Adipocyte (in vitro differentiated cells): ENCODE measurements at regions not wholly inside any gene's neighbourhood (a gene's known extent, or its start where the extent isn't known, plus 50 kb on each side); places are given as distances from the start of the nearest gene placed in this dataset.
"Not testable (repeated sequence)": the region's sequence is repeated elsewhere in the genome, so short reads cannot be mapped to it uniquely, and the experiment has no call there.

Source experiments
- DNase-seq: peaks from one replicate; pipeline ENCODE4 v3.0.0-alpha.2; 2015; ENCODE audit warnings: low read depth
- H3K27me3 ChIP-seq: replicated peaks from 2 replicates; pipeline ENCODE4 v1.7.0; 2013; ENCODE audit warnings: mild to moderate bottlenecking, low read length, moderate library complexity; ENCODE audit not compliant: control insufficient read depth, insufficient read depth
- H3K36me3 ChIP-seq: 2 replicates; pipeline ENCODE4 v1.7.0; 2013; ENCODE audit warnings: low read length, mild to moderate bottlenecking, moderate library complexity; ENCODE audit not compliant: control insufficient read depth, insufficient read depth, severe bottlenecking
- H3K4me1 ChIP-seq: 2 replicates; pipeline ENCODE4 v1.7.0; 2013; ENCODE audit warnings: mild to moderate bottlenecking, low read length, moderate library complexity; ENCODE audit not compliant: control insufficient read depth, insufficient read depth
- H3K4me3 ChIP-seq: 2 replicates; pipeline ENCODE4 v1.7.0; 2013; ENCODE audit warnings: mild to moderate bottlenecking, low read length, moderate library complexity
- H3K9ac ChIP-seq: 2 replicates; pipeline ENCODE4 v1.7.0; 2013; ENCODE audit warnings: mild to moderate bottlenecking, low read length, moderate library complexity
- H3K9me3 ChIP-seq: 2 replicates; pipeline ENCODE4 v1.7.0; 2013; ENCODE audit warnings: mild to moderate bottlenecking, low read length, moderate library complexity; ENCODE audit not compliant: control insufficient read depth

DNA sequence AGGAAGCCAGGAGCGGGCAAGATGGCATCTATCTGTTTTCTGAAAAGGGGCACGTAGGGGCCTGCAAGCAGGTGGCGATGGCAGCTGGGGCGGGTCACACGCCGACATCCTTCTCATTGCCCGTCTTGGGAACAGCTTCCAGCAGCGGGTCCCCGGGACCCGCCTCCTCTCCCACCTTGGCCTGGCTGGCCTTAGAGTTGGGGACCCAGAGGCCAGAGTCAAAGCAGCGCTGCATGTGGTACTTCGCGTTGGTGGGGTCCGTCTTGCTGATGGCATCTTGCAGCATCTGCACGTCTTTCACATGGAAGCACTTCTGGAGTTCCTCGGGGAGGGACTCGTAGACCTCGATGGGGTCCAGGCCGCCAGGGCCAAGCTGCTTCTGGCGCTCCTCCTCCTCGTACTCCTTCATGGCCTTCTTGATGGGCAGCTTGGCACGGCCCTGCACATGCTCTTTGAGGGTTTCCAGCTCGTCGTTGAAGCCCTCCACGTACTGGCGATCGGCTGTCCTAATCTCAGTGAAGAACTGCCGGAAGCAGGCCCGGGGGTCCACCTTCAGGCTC is 127.6 kb upstream of the CLINT1 start:
- Histone ChIP-seq H3K4me1 (no peaks in the 10 kb centered on the region), H3K27me3 (no peaks in the 10 kb centered on the region), H3K4me3 (no peak overlapping the region), H3K9me3 (no peaks in the 10 kb centered on the region), H3K9ac (no peak overlapping the region), H3K36me3 (no peaks in the 10 kb centered on the region)
- DNase-seq = no peak

GRCh38 chr5:157984611-157985010 is 125.7 kb upstream of the CLINT1 start:
- Histone ChIP-seq H3K27me3 (no peaks in the 10 kb centered on the region), H3K9me3 (no peaks in the 10 kb centered on the region), H3K36me3 (no peaks in the 10 kb centered on the region), H3K4me1 (no peaks in the 10 kb centered on the region), H3K9ac (no peak overlapping the region), H3K4me3 (no peak overlapping the region)
- DNase-seq = no peak

- Histone ChIP-seq H3K4me3 (no peak overlapping the region), H3K36me3 (no peaks in the 10 kb centered on the region), H3K9me3 (no peaks in the 10 kb centered on the region), H3K27me3 (no peaks in the 10 kb centered on the region), H3K9ac (no peak overlapping the region), H3K4me1 (no peaks in the 10 kb centered on the region)
- no peak for DNase-seq
These were observed 125.1 kb upstream of the CLINT1 start for GRCh38 chr5:157983906-157984551.

GRCh38 chr5:157978061-157978460 is 119.1 kb upstream of the CLINT1 start:
- H3K4me3 ChIP-seq = no peak overlapping the region
- H3K9me3 ChIP-seq = no peaks in the 10 kb centered on the region
- no peaks in the 10 kb centered on the region for H3K36me3 ChIP-seq
- no peak overlapping the region for H3K9ac ChIP-seq
- no peak for DNase-seq
- no peaks in the 10 kb centered on the region for H3K4me1 ChIP-seq
- peaks cover 9% of the 10 kb centered on the region for H3K27me3 ChIP-seq

GRCh38 chr5:157976429-157976828 is 117.5 kb upstream of the CLINT1 start:
- H3K4me1 ChIP-seq = peaks cover 6% of the 10 kb centered on the region
- H3K27me3 ChIP-seq = peaks cover 9% of the 10 kb centered on the region
- H3K4me3 ChIP-seq = no peak overlapping the region
- H3K9ac ChIP-seq = no peak overlapping the region
- DNase-seq = peak; percentile 35
- no peaks in the 10 kb centered on the region for H3K9me3 ChIP-seq
- no peaks in the 10 kb centered on the region for H3K36me3 ChIP-seq

DNA sequence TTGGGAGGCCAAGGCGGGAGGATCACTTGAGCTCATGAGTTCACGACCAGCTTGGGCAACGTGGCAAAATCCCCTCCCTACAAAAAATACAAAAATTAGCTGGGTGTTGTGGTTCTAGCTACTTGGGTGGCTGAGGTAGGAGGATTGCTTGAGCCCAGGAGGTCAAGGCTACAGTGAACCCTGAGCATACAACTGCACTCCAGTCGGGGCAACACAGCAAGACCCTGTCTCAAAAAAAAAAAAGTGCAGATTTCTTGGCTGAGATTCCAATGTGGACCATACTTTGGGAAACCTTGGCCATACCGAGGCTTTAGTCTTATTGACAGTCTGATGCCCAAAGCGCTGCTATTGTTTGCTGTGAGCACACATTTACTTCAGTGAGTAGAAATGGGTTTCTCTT is 113.6 kb upstream of the CLINT1 start:
- no peaks in the 10 kb centered on the region for H3K36me3 ChIP-seq
- peaks cover 9% of the 10 kb centered on the region for H3K4me1 ChIP-seq
- H3K27me3 ChIP-seq = peaks cover 13% of the 10 kb centered on the region
- H3K9me3 ChIP-seq = no peaks in the 10 kb centered on the region
- H3K4me3 ChIP-seq = no peak overlapping the region
- H3K9ac ChIP-seq = no peak overlapping the region
- no peak for DNase-seq

GRCh38 chr5:157971571-157972216 is 112.7 kb upstream of the CLINT1 start:
- Histone ChIP-seq H3K9me3 (no peaks in the 10 kb centered on the region), H3K27me3 (peaks cover 13% of the 10 kb centered on the region), H3K4me1 (peaks cover 9% of the 10 kb centered on the region), H3K4me3 (no peak overlapping the region), H3K9ac (no peak overlapping the region), H3K36me3 (no peaks in the 10 kb centered on the region)
- peak; percentile 64 for DNase-seq

- H3K27me3 ChIP-seq, H3K4me3 ChIP-seq, H3K9me3 ChIP-seq, H3K36me3 ChIP-seq, H3K9ac ChIP-seq, DNase-seq, H3K4me1 ChIP-seq: not testable (repeated sequence)
These were observed 109.6 kb upstream of the CLINT1 start for GRCh38 chr5:157968570-157968969.

DNA sequence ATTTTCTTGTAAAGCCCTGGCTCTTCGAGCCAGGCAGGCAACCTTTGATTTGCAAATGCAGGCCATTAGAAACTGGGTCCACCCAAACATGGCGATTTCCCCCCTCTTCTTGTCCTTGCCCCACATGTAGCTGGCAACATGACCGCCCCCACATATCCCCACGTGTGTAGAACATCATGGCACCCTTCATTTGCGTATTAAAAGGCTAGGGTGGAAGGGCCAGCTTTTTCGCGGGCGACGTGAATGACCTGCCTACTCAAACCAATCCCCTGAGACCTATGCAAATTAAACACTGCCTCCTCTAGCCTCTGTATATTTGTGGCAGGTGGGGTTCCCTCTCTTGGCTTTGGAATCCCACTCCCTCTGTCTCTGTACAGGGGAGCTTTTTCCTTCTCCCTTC is 107.0 kb upstream of the CLINT1 start:
- DNase-seq = no peak
- H3K4me1 ChIP-seq = no peaks in the 10 kb centered on the region

GRCh38 chr5:157965040-157965678 is 106.2 kb upstream of the CLINT1 start:
- Histone ChIP-seq H3K27me3 (peaks cover 13% of the 10 kb centered on the region), H3K36me3 (no peaks in the 10 kb centered on the region), H3K4me3 (no peak overlapping the region), H3K4me1 (no peaks in the 10 kb centered on the region), H3K9me3 (no peaks in the 10 kb centered on the region), H3K9ac (no peak overlapping the region)
- peak; percentile 15 for DNase-seq

More for the DNA sequence above, 107.0 kb upstream of the CLINT1 start:
- Histone ChIP-seq H3K9ac (no peak overlapping the region), H3K4me3 (no peak overlapping the region), H3K27me3 (peaks cover 10% of the 10 kb centered on the region), H3K36me3 (no peaks in the 10 kb centered on the region), H3K9me3 (no peaks in the 10 kb centered on the region)

- H3K4me3 ChIP-seq = no peak overlapping the region
- H3K9me3 ChIP-seq = no peaks in the 10 kb centered on the region
- no peak overlapping the region for H3K9ac ChIP-seq
- no peaks in the 10 kb centered on the region for H3K36me3 ChIP-seq
- no peak for DNase-seq
- peaks cover 9% of the 10 kb centered on the region for H3K27me3 ChIP-seq
- H3K4me1 ChIP-seq = no peaks in the 10 kb centered on the region
These were observed 104.8 kb upstream of the CLINT1 start for GRCh38 chr5:157963761-157964160.
